ENCODE measurements at regions not wholly inside any gene's neighbourhood (a gene's known extent, or its start where the extent isn't known, plus 50 kb on each side); places are given as distances from the start of the nearest gene placed in this dataset.

GRCh38 chr3:102169915-102170479 is 264.8 kb upstream of the ZPLD1 start:
- Histone ChIP-seq H3K27me3 (replicated peaks; ENCODE audit: insufficient read depth) (no peaks in the 10 kb centered on the region), H3K4me1 (replicated peaks) (no peaks in the 10 kb centered on the region), H3K36me3 (no peaks in the 10 kb centered on the region), H3K9me3 (no peaks in the 10 kb centered on the region), H3K4me3 (no peak overlapping the region), H3K27ac (no peak overlapping the region)
- DNase-seq (ENCODE audit: low spot score): no peak
- no peak for TF ChIP-seq POLR2A (IDR thresholded peaks at IDR 0.05)
- 96% methylated on average over 1 of the region's 1 CpG for WGBS
- intact Hi-C loops (cut with DNase I): no loop called here

- no peaks in the 10 kb centered on the region for H3K36me3 ChIP-seq
- no peak overlapping the region for H3K27ac ChIP-seq
- intact Hi-C loops (cut with DNase I): no loop called here
- TF ChIP-seq POLR2A (IDR thresholded peaks at IDR 0.05): no peak
- no peak for TF ChIP-seq POLR2AphosphoS5 (IDR thresholded peaks at IDR 0.05)
- no peak for TF ChIP-seq CTCF (IDR thresholded peaks at IDR 0.05)
- no peak overlapping the region for H3K4me3 ChIP-seq
- DNase-seq (ENCODE audit: low spot score): no peak
- WGBS: 80% methylated on average over 2 of the region's 2 CpGs
- no peaks in the 10 kb centered on the region for H3K4me1 ChIP-seq (replicated peaks)
- H3K27me3 ChIP-seq (replicated peaks; ENCODE audit: insufficient read depth): no peaks in the 10 kb centered on the region
- no peaks in the 10 kb centered on the region for H3K9me3 ChIP-seq
Measured at GRCh38 chr3:102170545-102170944, 264.3 kb upstream of the ZPLD1 start.

DNA sequence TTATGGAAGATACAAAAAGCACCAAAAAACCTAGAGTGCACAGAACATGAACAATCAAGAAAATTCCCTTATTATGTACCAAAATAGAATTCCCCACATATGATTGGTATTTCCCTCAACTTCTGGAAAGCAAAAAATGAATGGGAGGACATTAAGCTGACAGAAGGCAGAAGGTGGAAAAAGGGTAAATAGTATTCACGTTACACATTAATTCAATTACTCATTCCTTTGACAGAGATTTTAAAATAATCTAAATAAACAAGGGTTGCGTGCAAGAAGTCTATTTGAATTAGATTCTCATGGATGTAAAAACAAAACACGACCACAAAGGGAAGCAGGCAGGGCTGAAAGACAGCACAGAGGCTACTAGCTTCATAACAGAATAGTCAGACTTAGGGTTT is 260.5 kb upstream of the ZPLD1 start:
- Histone ChIP-seq H3K27me3 (replicated peaks; ENCODE audit: insufficient read depth) (no peaks in the 10 kb centered on the region), H3K27ac (no peak overlapping the region), H3K36me3 (no peaks in the 10 kb centered on the region), H3K9me3 (no peaks in the 10 kb centered on the region), H3K4me3 (no peak overlapping the region), H3K4me1 (replicated peaks) (no peaks in the 10 kb centered on the region)
- intact Hi-C loops (cut with DNase I): no loop called here
- TF ChIP-seq CTCF (IDR thresholded peaks at IDR 0.05) (no peak), POLR2AphosphoS5 (IDR thresholded peaks at IDR 0.05) (no peak), POLR2A (IDR thresholded peaks at IDR 0.05) (no peak)
- WGBS: 63% methylated on average over 3 of the region's 3 CpGs
- DNase-seq (ENCODE audit: low spot score): no peak

GRCh38 chr3:102174832-102175374 is 259.9 kb upstream of the ZPLD1 start:
- no peak for DNase-seq (ENCODE audit: low spot score)
- TF ChIP-seq CTCF (IDR thresholded peaks at IDR 0.05): no peak
- TF ChIP-seq POLR2AphosphoS5 (IDR thresholded peaks at IDR 0.05): no peak
- no peak for TF ChIP-seq POLR2A (IDR thresholded peaks at IDR 0.05)
- WGBS: 33% methylated on average over 1 of the region's 1 CpG
- Histone ChIP-seq H3K27me3 (replicated peaks; ENCODE audit: insufficient read depth) (no peaks in the 10 kb centered on the region), H3K9me3 (no peaks in the 10 kb centered on the region), H3K36me3 (no peaks in the 10 kb centered on the region), H3K4me3 (no peak overlapping the region), H3K27ac (no peak overlapping the region), H3K4me1 (replicated peaks) (no peaks in the 10 kb centered on the region)
- intact Hi-C loops (cut with DNase I): no loop called here

DNA sequence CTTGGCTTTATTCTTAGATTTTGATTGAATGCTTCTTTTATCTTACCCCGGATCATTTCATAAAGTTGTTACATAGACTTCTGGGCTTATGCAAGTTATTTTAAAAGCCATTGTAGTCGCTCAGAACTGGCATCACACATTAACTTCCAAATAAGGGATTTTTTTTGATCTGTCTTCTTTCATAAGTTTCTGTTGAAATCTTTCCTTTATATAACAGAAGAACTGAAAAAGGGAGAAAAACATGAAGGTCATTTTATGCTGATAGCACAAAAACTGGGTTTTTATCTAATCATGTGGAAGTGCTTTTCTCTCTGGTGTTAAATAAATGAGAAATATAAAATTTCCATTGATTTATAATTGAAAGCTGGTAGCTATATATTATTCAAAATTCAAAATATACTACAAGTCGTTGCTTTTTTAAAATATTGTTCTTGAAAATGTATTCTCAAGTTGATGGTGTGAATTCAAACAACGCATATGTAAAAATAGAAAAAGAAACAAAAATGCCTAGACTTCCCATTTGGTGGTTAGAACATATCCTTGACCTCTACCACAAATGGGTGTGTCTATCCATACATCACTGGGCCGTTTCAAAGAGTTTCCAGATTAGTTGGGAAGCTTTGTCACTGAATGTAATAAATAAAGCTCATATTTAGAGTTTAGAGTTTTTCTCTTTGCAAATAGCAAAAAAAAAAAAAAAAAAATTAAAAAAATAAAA is 258.3 kb upstream of the ZPLD1 start:
- no peak for DNase-seq (ENCODE audit: low spot score)
- H3K9me3 ChIP-seq: no peaks in the 10 kb centered on the region
- no peak overlapping the region for H3K27ac ChIP-seq
- 61% methylated on average over 5 of the region's 5 CpGs for WGBS
- H3K27me3 ChIP-seq (replicated peaks; ENCODE audit: insufficient read depth): no peaks in the 10 kb centered on the region
- no peak overlapping the region for H3K4me3 ChIP-seq
- no peak for TF ChIP-seq CTCF (IDR thresholded peaks at IDR 0.05)
- TF ChIP-seq POLR2A (IDR thresholded peaks at IDR 0.05): no peak
- TF ChIP-seq POLR2AphosphoS5 (IDR thresholded peaks at IDR 0.05): no peak
- no peaks in the 10 kb centered on the region for H3K36me3 ChIP-seq
- no peaks in the 10 kb centered on the region for H3K4me1 ChIP-seq (replicated peaks)
- intact Hi-C loops (cut with DNase I): no loop called here
